ENCODE measurements at regions not wholly inside any gene's neighbourhood (a gene's known extent, or its start where the extent isn't known, plus 50 kb on each side); places are given as distances from the start of the nearest gene placed in this dataset.

DNA sequence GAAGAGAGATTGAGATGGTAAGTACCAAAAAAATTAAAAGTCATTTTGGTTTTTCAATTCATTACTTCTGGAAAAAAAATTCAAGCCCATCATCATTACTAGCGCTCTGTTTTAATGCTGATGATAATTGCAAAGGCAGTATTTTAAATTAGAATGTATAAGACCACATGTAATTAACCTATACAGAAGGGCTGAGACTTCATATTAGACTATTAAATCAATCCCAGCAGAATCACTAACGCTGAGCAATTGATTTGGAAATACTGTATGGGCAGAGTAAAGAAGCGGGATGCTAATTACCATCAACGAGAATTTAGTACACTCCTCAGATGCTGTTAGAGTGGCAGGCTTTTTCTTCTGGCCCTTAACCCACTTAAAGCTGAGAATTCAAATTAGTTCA, 165.0 kb downstream of the SLC4A3 start:
- DNase-seq: no peak
- no peaks in the 10 kb centered on the region for H3K9me3 ChIP-seq
- intact Hi-C loops (cut with DNase I; ENCODE audit: low total_unique reads): no loop called here
- H3K4me3 ChIP-seq: no peak overlapping the region
- H3K36me3 ChIP-seq: no peaks in the 10 kb centered on the region
- H3K4me1 ChIP-seq: no peaks in the 10 kb centered on the region
- TF ChIP-seq, protein P1, sequence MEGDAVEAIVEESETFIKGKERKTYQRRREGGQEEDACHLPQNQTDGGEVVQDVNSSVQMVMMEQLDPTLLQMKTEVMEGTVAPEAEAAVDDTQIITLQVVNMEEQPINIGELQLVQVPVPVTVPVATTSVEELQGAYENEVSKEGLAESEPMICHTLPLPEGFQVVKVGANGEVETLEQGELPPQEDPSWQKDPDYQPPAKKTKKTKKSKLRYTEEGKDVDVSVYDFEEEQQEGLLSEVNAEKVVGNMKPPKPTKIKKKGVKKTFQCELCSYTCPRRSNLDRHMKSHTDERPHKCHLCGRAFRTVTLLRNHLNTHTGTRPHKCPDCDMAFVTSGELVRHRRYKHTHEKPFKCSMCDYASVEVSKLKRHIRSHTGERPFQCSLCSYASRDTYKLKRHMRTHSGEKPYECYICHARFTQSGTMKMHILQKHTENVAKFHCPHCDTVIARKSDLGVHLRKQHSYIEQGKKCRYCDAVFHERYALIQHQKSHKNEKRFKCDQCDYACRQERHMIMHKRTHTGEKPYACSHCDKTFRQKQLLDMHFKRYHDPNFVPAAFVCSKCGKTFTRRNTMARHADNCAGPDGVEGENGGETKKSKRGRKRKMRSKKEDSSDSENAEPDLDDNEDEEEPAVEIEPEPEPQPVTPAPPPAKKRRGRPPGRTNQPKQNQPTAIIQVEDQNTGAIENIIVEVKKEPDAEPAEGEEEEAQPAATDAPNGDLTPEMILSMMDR (IDR thresholded peaks at IDR 0.05): no peak
- TF ChIP-seq POLR2A (IDR thresholded peaks at IDR 0.05): no peak
- H3K27ac ChIP-seq: no peak overlapping the region
- H3K27me3 ChIP-seq: no peaks in the 10 kb centered on the region

DNA sequence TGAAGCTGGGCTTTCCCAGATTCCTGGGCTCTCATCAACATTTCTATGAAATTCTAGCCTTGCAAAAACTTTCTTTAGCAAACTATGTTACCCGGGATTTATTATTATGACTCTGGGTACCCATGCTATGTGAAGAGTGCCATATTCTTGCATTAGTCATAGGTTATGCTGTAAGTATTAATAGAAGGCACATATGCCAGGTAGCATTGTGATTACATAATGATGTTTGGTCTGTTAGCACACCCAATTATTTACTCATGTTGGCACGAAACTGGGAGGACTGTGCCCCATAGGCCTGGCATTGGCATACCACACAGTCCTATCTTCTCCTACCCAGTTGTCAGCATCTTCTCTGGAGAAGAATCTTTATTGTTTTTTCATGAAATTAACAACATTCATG, 171.0 kb downstream of the SLC4A3 start:
- no peak overlapping the region for H3K4me3 ChIP-seq
- TF ChIP-seq, protein P1 (IDR thresholded peaks at IDR 0.05): no peak
- TF ChIP-seq POLR2A (IDR thresholded peaks at IDR 0.05): no peak
- H3K27ac ChIP-seq: no peak overlapping the region
- H3K27me3 ChIP-seq: no peaks in the 10 kb centered on the region
- H3K36me3 ChIP-seq: no peaks in the 10 kb centered on the region
- DNase-seq: no peak
- no peaks in the 10 kb centered on the region for H3K4me1 ChIP-seq
- intact Hi-C loops (cut with DNase I; ENCODE audit: low total_unique reads): no loop called here
- H3K9me3 ChIP-seq: no peaks in the 10 kb centered on the region

DNA sequence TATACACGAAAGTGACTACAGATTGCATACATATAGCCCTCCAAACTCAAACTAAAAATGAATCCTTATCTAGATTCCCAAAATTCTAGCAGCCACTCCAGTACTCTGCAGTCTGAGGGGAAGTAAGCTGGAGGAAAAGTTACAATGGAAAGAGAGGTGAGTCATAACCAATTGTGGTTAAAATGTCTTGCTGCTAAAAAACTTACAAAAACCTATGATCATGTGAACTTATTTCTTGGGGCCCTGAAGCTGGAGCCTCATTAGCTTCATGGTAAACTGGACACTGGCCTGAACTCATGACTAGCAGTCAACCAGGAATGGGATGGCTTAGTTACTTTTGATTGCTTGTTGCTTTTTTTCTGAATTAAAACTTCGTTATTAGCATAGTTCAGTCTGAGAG, 175.9 kb downstream of the SLC4A3 start:
- no peak for TF ChIP-seq POLR2A (IDR thresholded peaks at IDR 0.05)
- TF ChIP-seq, protein P1 (IDR thresholded peaks at IDR 0.05): no peak

DNA sequence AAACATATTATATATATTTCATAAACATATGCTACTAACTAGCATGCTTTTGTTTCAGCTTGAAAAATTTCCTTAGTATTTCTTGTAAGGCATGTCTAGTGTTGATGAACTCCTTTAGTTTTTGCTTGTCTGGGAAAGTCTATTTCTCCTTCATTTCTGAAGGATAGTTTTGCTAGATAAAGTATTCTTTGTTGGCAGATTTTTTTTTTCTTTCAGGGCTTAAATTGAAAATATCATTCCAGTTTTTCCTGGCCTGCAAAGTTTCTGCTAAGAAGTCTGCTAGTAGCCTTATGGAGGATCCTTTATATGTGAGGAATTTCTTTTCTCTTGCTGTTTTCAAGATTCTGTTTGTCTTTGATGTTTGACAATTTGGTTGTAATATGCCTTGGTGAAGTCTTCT, 183.5 kb downstream of the SLC4A3 start:
- H3K27me3 ChIP-seq: no peaks in the 10 kb centered on the region
- intact Hi-C loops (cut with DNase I; ENCODE audit: low total_unique reads): no loop called here

More for the DNA sequence above, 175.9 kb downstream of the SLC4A3 start:
- intact Hi-C loops (cut with DNase I; ENCODE audit: low total_unique reads): no loop called here
- Histone ChIP-seq H3K4me3 (no peak overlapping the region), H3K4me1 (no peaks in the 10 kb centered on the region), H3K36me3 (no peaks in the 10 kb centered on the region), H3K27ac (no peak overlapping the region), H3K27me3 (no peaks in the 10 kb centered on the region), H3K9me3 (no peaks in the 10 kb centered on the region)
- no peak for DNase-seq

DNA sequence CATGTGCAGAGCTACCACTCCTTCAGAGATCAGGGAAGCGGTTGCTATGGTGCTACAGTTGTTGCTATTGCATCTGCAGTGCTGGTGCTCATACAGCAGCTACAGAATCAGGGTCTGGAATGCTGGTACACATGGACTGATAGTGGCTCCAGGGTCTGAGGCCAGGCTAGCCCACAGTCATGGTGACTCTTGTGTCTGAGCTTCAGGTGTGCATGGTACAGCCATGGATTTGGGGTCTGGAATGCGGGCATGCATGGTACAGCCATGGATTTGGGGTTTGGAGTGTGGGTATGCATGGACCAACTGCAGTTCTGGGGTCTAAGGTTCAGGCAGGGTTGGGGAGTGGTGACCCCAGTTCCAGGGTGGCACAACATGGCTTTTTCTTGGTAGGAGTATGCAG, 185.2 kb downstream of the SLC4A3 start:
- Histone ChIP-seq H3K9me3 (peaks cover 0 to 13% of the 10 kb centered on the region in 2 donors), H3K27me3 (no peaks in the 10 kb centered on the region), H3K27ac (no peak overlapping the region), H3K4me1 (no peaks in the 10 kb centered on the region), H3K4me3 (no peak overlapping the region), H3K36me3 (no peaks in the 10 kb centered on the region)
- no peak for DNase-seq
- no peak for TF ChIP-seq POLR2A (IDR thresholded peaks at IDR 0.05)
- TF ChIP-seq, protein P1 (IDR thresholded peaks at IDR 0.05): no peak
- intact Hi-C loops (cut with DNase I; ENCODE audit: low total_unique reads): no loop called here

More for the DNA sequence above, 183.5 kb downstream of the SLC4A3 start:
- DNase-seq: no peak
- Histone ChIP-seq H3K36me3 (no peaks in the 10 kb centered on the region), H3K27ac (no peak overlapping the region), H3K4me1 (no peaks in the 10 kb centered on the region), H3K4me3 (no peak overlapping the region), H3K9me3 (peaks cover 0 to 13% of the 10 kb centered on the region in 2 donors)
- no peak for TF ChIP-seq POLR2A (IDR thresholded peaks at IDR 0.05)

DNA sequence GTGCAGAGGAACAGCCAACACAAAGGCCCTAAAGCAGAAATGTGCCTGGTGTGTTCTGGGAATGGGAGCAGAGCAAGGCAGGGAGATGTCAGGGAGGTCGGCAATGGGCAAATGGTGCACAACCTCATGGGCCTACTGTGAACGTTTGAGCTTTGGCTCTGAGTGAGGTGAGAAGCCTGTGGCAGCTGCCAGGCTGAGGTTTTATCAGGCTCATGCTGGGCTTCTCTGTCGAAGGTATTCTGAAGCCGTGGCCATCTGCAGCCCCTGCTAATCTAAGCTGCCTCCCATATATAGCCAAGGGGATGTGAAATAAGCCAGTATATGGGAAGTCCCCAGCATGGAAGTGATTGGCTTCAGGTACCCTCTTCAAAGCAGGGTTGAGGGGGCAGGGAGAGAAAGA, 193.3 kb downstream of the SLC4A3 start:
- Histone ChIP-seq H3K4me1 (no peaks in the 10 kb centered on the region), H3K4me3 (no peak overlapping the region), H3K9me3 (peaks cover 0 to 3% of the 10 kb centered on the region in 2 donors), H3K27ac (no peak overlapping the region), H3K27me3 (no peaks in the 10 kb centered on the region), H3K36me3 (no peaks in the 10 kb centered on the region)
- intact Hi-C loops (cut with DNase I; ENCODE audit: low total_unique reads): no loop called here
- TF ChIP-seq, protein P1 (IDR thresholded peaks at IDR 0.05): no peak
- no peak for TF ChIP-seq POLR2A (IDR thresholded peaks at IDR 0.05)
- no peak for DNase-seq
